CD4-positive, alpha-beta memory T cell (primary cell): ENCODE measurements at regions not wholly inside any gene's neighbourhood (a gene's known extent, or its start where the extent isn't known, plus 50 kb on each side); places are given as distances from the start of the nearest gene placed in this dataset.
"Not testable (repeated sequence)": the region's sequence is repeated elsewhere in the genome, so short reads cannot be mapped to it uniquely, and the experiment has no call there.

ENCODE experiments used
- CTCF ChIA-PET: fragments of 350-600 bp; sonication (Branson Sonifier 250); formaldehyde crosslinking; loops from one replicate; lab custom pipeline; 2021; ENCODE audit warnings: inconsistent platforms; ENCODE audit not compliant: partially characterized antibody; lab: Charles Lee
- POLR2A ChIA-PET: fragments of 350-600 bp; sonication (Branson Sonifier 250); formaldehyde crosslinking; loops from one replicate; lab custom pipeline; 2021; ENCODE audit not compliant: partially characterized antibody; lab: Charles Lee
- DNase-seq, 5 donors: peaks; one replicate each; pipeline versions ENCODE4 v3.0.0 to v3.0.0-alpha.2; 2020 to 2022; ENCODE audit warnings: mixed read lengths in 1 of 5
- H3K27ac ChIP-seq: one replicate; pipeline ENCODE4 v1.7.0; 2013; ENCODE audit warnings: low read depth, low read length
- H3K27me3 ChIP-seq: 2 replicates; pipeline ENCODE4 v1.7.0; 2013; ENCODE audit warnings: mild to moderate bottlenecking, low read length, moderate library complexity; ENCODE audit not compliant: insufficient read depth
- H3K36me3 ChIP-seq: 2 replicates; pipeline ENCODE4 v1.7.0; 2013; ENCODE audit warnings: mild to moderate bottlenecking, low read length, moderate library complexity; ENCODE audit not compliant: insufficient read depth
- H3K4me1 ChIP-seq: 2 replicates; pipeline ENCODE4 v1.7.0; 2013; ENCODE audit warnings: mild to moderate bottlenecking, low read length, moderate library complexity; ENCODE audit not compliant: insufficient read depth
- H3K4me3 ChIP-seq, 2 donors: one replicate each; pipeline ENCODE4 v1.7.0; 2013; ENCODE audit warnings: low read length in 2 of 2, mild to moderate bottlenecking in 1 of 2
- H3K9me3 ChIP-seq, 2 donors: one replicate each; pipeline ENCODE4 v1.7.0; 2013; ENCODE audit warnings: low read length in 2 of 2, control low read depth in 1 of 2; ENCODE audit not compliant: control insufficient read depth in 1 of 2
- H3K27ac Mint-ChIP-seq, 7 donors: one replicate each; pipeline ENCODE4 v1.8.0; 2020 to 2021; ENCODE audit warnings: mixed read lengths in 7 of 7, mild to moderate bottlenecking in 6 of 7, inconsistent platforms in 3 of 7, moderate library complexity in 3 of 7
- H3K27me3 Mint-ChIP-seq, 2 donors: one replicate each; pipeline ENCODE4 v1.8.0; 2020 to 2021; ENCODE audit warnings: mixed read lengths in 2 of 2
- H3K36me3 Mint-ChIP-seq, 2 donors: one replicate each; pipeline ENCODE4 v1.8.0; 2020 to 2021; ENCODE audit warnings: mixed read lengths in 2 of 2, inconsistent platforms in 1 of 2, mild to moderate bottlenecking in 1 of 2
- H3K4me1 Mint-ChIP-seq, 4 donors: one replicate each; pipeline ENCODE4 v1.8.0; 2020 to 2021; ENCODE audit warnings: mixed read lengths in 4 of 4, mild to moderate bottlenecking in 1 of 4
- H3K4me3 Mint-ChIP-seq, 8 donors: one replicate each; pipeline ENCODE4 v1.8.0; 2020 to 2021; ENCODE audit warnings: mixed read lengths in 8 of 8, mild to moderate bottlenecking in 7 of 8, moderate library complexity in 6 of 8, inconsistent platforms in 3 of 8
- H3K9me3 Mint-ChIP-seq, 8 donors: one replicate each; pipeline ENCODE4 v1.8.0; 2020 to 2021; ENCODE audit warnings: mixed read lengths in 8 of 8, mild to moderate bottlenecking in 5 of 8, inconsistent platforms in 3 of 8, moderate library complexity in 1 of 8
- intact Hi-C: fragments of 100-400 bp; cut with micrococcal nuclease; formaldehyde crosslinking; loops from one replicate; pipeline ENCODE4 v1.15.1; 2023

GRCh38 chr4:79666875-79667274 is 258.8 kb upstream of the GK2 start:
- Mint-ChIP-seq H3K9me3 (peaks cover 3 to 22% (median 16%) of the 10 kb centered on the region in 8 donors), H3K4me3 (no peak overlapping the region), H3K36me3 (no peaks in the 10 kb centered on the region), H3K27ac (no peak overlapping the region), H3K4me1 (peaks cover 0 to 2% (median 0%) of the 10 kb centered on the region in 4 donors), H3K27me3 (peaks cover 4 to 5% of the 10 kb centered on the region in 2 donors)
- ChIA-PET POLR2A (no interaction called here), CTCF (no interaction called here)
- Histone ChIP-seq H3K36me3 (no peaks in the 10 kb centered on the region), H3K4me1 (no peaks in the 10 kb centered on the region), H3K27me3 (no peaks in the 10 kb centered on the region), H3K27ac (no peak overlapping the region), H3K9me3 (no peaks in the 10 kb centered on the region), H3K4me3 (no peak overlapping the region)
- intact Hi-C loops: no loop called here
- DNase-seq: no peak

- H3K36me3 ChIP-seq: no peaks in the 10 kb centered on the region
- Mint-ChIP-seq H3K27ac (no peak overlapping the region), H3K27me3 (peaks cover 4 to 5% of the 10 kb centered on the region in 2 donors), H3K4me1 (peaks cover 0 to 2% (median 0%) of the 10 kb centered on the region in 4 donors), H3K9me3 (peaks cover 3 to 22% (median 15%) of the 10 kb centered on the region in 8 donors), H3K36me3 (no peaks in the 10 kb centered on the region), H3K4me3 (no peak overlapping the region)
- no peaks in the 10 kb centered on the region for H3K9me3 ChIP-seq
- H3K4me1 ChIP-seq: no peaks in the 10 kb centered on the region
- no peaks in the 10 kb centered on the region for H3K27me3 ChIP-seq
- ChIA-PET POLR2A (no interaction called here), CTCF (no interaction called here)
- H3K27ac ChIP-seq: no peak overlapping the region
- intact Hi-C loops: no loop called here
- no peak for DNase-seq
- H3K4me3 ChIP-seq: no peak overlapping the region
Measured at GRCh38 chr4:79666112-79666511, 258.1 kb upstream of the GK2 start.

GRCh38 chr4:79663865-79664264 is 255.8 kb upstream of the GK2 start:
- Mint-ChIP-seq H3K27me3 (peaks cover 1 to 4% of the 10 kb centered on the region in 2 donors), H3K27ac (no peak overlapping the region), H3K4me3 (no peak overlapping the region), H3K4me1 (peaks cover 0 to 2% (median 0%) of the 10 kb centered on the region in 4 donors), H3K9me3 (peaks cover 0 to 15% (median 8%) of the 10 kb centered on the region in 8 donors), H3K36me3 (no peaks in the 10 kb centered on the region)
- no peak for DNase-seq
- intact Hi-C loops: no loop called here
- no peaks in the 10 kb centered on the region for H3K9me3 ChIP-seq
- no peaks in the 10 kb centered on the region for H3K4me1 ChIP-seq
- CTCF ChIA-PET: no interaction called here
- H3K27me3 ChIP-seq: no peaks in the 10 kb centered on the region
- POLR2A ChIA-PET: no interaction called here
- no peak overlapping the region for H3K4me3 ChIP-seq
- H3K27ac ChIP-seq: no peak overlapping the region
- no peaks in the 10 kb centered on the region for H3K36me3 ChIP-seq

- Mint-ChIP-seq H3K36me3 (no peaks in the 10 kb centered on the region), H3K4me3 (no peak overlapping the region), H3K9me3 (peaks cover 0 to 11% (median 6%) of the 10 kb centered on the region in 8 donors), H3K27me3 (peaks cover 1 to 4% of the 10 kb centered on the region in 2 donors), H3K4me1 (peaks cover 0 to 2% (median 0%) of the 10 kb centered on the region in 4 donors), H3K27ac (no peak overlapping the region)
- no peak for DNase-seq
- intact Hi-C loops: no loop called here
- Histone ChIP-seq H3K36me3 (no peaks in the 10 kb centered on the region), H3K27me3 (no peaks in the 10 kb centered on the region), H3K27ac (no peak overlapping the region), H3K4me1 (no peaks in the 10 kb centered on the region), H3K4me3 (no peak overlapping the region), H3K9me3 (no peaks in the 10 kb centered on the region)
- POLR2A ChIA-PET: no interaction called here
- CTCF ChIA-PET: no interaction called here
Measured at GRCh38 chr4:79663141-79663540, 255.1 kb upstream of the GK2 start.

- POLR2A ChIA-PET: no interaction called here
- intact Hi-C loops: no loop called here
- no peak for DNase-seq
Measured at GRCh38 chr4:79662651-79663050, 254.6 kb upstream of the GK2 start.

GRCh38 chr4:79661196-79661595 is 253.2 kb upstream of the GK2 start:
- no peak overlapping the region for H3K27ac Mint-ChIP-seq
- H3K9me3 Mint-ChIP-seq: peaks cover 0 to 13% (median 8%) of the 10 kb centered on the region in 8 donors
- Histone ChIP-seq H3K9me3 (no peaks in the 10 kb centered on the region), H3K27ac (no peak overlapping the region), H3K4me3 (no peak overlapping the region), H3K27me3 (no peaks in the 10 kb centered on the region), H3K4me1 (no peaks in the 10 kb centered on the region), H3K36me3 (no peaks in the 10 kb centered on the region)
- ChIA-PET CTCF (no interaction called here), POLR2A (no interaction called here)
- no peaks in the 10 kb centered on the region for H3K36me3 Mint-ChIP-seq
- H3K4me3 Mint-ChIP-seq: no peak overlapping the region
- H3K4me1 Mint-ChIP-seq: peaks cover 0 to 2% (median 0%) of the 10 kb centered on the region in 4 donors
- no peak for DNase-seq
- H3K27me3 Mint-ChIP-seq: peaks cover 0 to 4% of the 10 kb centered on the region in 2 donors
- intact Hi-C loops: no loop called here

More at GRCh38 chr4:79662651-79663050, 254.6 kb upstream of the GK2 start:
- Histone ChIP-seq H3K27me3 (no peaks in the 10 kb centered on the region), H3K4me1 (no peaks in the 10 kb centered on the region), H3K9me3 (no peaks in the 10 kb centered on the region), H3K27ac (no peak overlapping the region), H3K36me3 (no peaks in the 10 kb centered on the region), H3K4me3 (no peak overlapping the region)
- Mint-ChIP-seq H3K36me3 (no peaks in the 10 kb centered on the region), H3K27me3 (peaks cover 1 to 4% of the 10 kb centered on the region in 2 donors), H3K4me3 (no peak overlapping the region), H3K9me3 (peaks cover 0 to 11% (median 7%) of the 10 kb centered on the region in 8 donors), H3K27ac (no peak overlapping the region), H3K4me1 (peaks cover 0 to 2% (median 0%) of the 10 kb centered on the region in 4 donors)
- CTCF ChIA-PET: no interaction called here

GRCh38 chr4:79659308-79659870 is 251.4 kb upstream of the GK2 start:
- CTCF ChIA-PET, H3K36me3 ChIP-seq, POLR2A ChIA-PET, H3K27ac ChIP-seq, H3K4me1 Mint-ChIP-seq, H3K27me3 ChIP-seq, H3K4me3 ChIP-seq, DNase-seq, H3K4me3 Mint-ChIP-seq, H3K27ac Mint-ChIP-seq, H3K9me3 ChIP-seq, H3K4me1 ChIP-seq, H3K27me3 Mint-ChIP-seq, intact Hi-C loops, H3K36me3 Mint-ChIP-seq: not testable (repeated sequence)
- H3K9me3 Mint-ChIP-seq: peaks cover 0 to 13% (median 8%) of the 10 kb centered on the region in 8 donors
